ENCODE measurements at regions not wholly inside any gene's neighbourhood (a gene's known extent, or its start where the extent isn't known, plus 50 kb on each side); places are given as distances from the start of the nearest gene placed in this dataset.

GRCh38 chr5:2906302-2907090 is 155.0 kb upstream of the IRX2 start:
- Histone ChIP-seq H3K4me1 (no peaks in the 10 kb centered on the region), H3K9me3 (no peaks in the 10 kb centered on the region), H3K27me3 (ENCODE audit: insufficient read depth in 3 of 3, low read length in 2 of 3) (peaks cover 0 to 1% (median 0%) of the 10 kb centered on the region in 3 donors), H3K27ac (no peak overlapping the region), H3K4me3 (no peak overlapping the region), H3K36me3 (ENCODE audit: insufficient read depth in 1 of 2, low read depth in 1 of 2) (no peaks in the 10 kb centered on the region)
- ATAC-seq (no peak), DNase-seq (no peak)
- TF ChIP-seq CTCF (IDR thresholded peaks at IDR 0.05): no peak
- intact Hi-C loops (cut with DNase I): no loop called here
- 76 to 86% (median 79%) methylated on average over 8 of the region's 8 CpGs for WGBS, 3 donors

GRCh38 chr5:2905741-2906140 is 154.3 kb upstream of the IRX2 start:
- no peak for TF ChIP-seq CTCF (IDR thresholded peaks at IDR 0.05)

GRCh38 chr5:2904956-2905355 is 153.5 kb upstream of the IRX2 start:
- TF ChIP-seq CTCF (IDR thresholded peaks at IDR 0.05): no peak
- Histone ChIP-seq H3K36me3 (ENCODE audit: insufficient read depth in 1 of 2, low read depth in 1 of 2) (no peaks in the 10 kb centered on the region), H3K27ac (no peak overlapping the region), H3K27me3 (ENCODE audit: insufficient read depth in 3 of 3, low read length in 2 of 3) (peaks cover 0 to 1% (median 0%) of the 10 kb centered on the region in 3 donors), H3K9me3 (no peaks in the 10 kb centered on the region), H3K4me1 (no peaks in the 10 kb centered on the region), H3K4me3 (no peak overlapping the region)
- intact Hi-C loops (cut with DNase I): no loop called here
- WGBS, 3 donors: 79 to 83% (median 80%) methylated on average over 9 of the region's 9 CpGs
- no peak for DNase-seq
- ATAC-seq: no peak

More at GRCh38 chr5:2905741-2906140, 154.3 kb upstream of the IRX2 start:
- H3K36me3 ChIP-seq (ENCODE audit: insufficient read depth in 1 of 2, low read depth in 1 of 2): no peaks in the 10 kb centered on the region
- DNase-seq (no peak), ATAC-seq (no peak)
- H3K4me3 ChIP-seq: no peak overlapping the region
- H3K27ac ChIP-seq: no peak overlapping the region
- H3K4me1 ChIP-seq: no peaks in the 10 kb centered on the region
- peaks cover 0 to 1% (median 0%) of the 10 kb centered on the region in 3 donors for H3K27me3 ChIP-seq (ENCODE audit: insufficient read depth in 3 of 3, low read length in 2 of 3)
- 66 to 73% (median 68%) methylated on average over 9 of the region's 9 CpGs for WGBS, 3 donors
- intact Hi-C loops (cut with DNase I): no loop called here
- H3K9me3 ChIP-seq: no peaks in the 10 kb centered on the region

GRCh38 chr5:2904399-2904798 is 152.9 kb upstream of the IRX2 start:
- intact Hi-C loops (cut with DNase I): no loop called here
- H3K4me3 ChIP-seq: no peak overlapping the region
- no peak overlapping the region for H3K27ac ChIP-seq
- peaks cover 0 to 1% (median 0%) of the 10 kb centered on the region in 3 donors for H3K27me3 ChIP-seq (ENCODE audit: insufficient read depth in 3 of 3, low read length in 2 of 3)
- H3K4me1 ChIP-seq: no peaks in the 10 kb centered on the region
- DNase-seq: no peak
- no peak for TF ChIP-seq CTCF (IDR thresholded peaks at IDR 0.05)
- WGBS, 3 donors: 74 to 80% (median 79%) methylated on average over 13 of the region's 13 CpGs
- H3K9me3 ChIP-seq: no peaks in the 10 kb centered on the region
- H3K36me3 ChIP-seq (ENCODE audit: insufficient read depth in 1 of 2, low read depth in 1 of 2): no peaks in the 10 kb centered on the region
- ATAC-seq: no peak

Measured in psoas muscle (tissue), 7 donors.